ENCODE measurements at regions not wholly inside any gene's neighbourhood (a gene's known extent, or its start where the extent isn't known, plus 50 kb on each side); places are given as distances from the start of the nearest gene placed in this dataset.

- intact Hi-C loops (cut with DNase I; ENCODE audit: low total_unique reads) = no loop called here
- Histone ChIP-seq H3K4me3 (no peak overlapping the region), H3K27ac (no peak overlapping the region), H3K4me1 (no peaks in the 10 kb centered on the region), H3K9me3 (no peaks in the 10 kb centered on the region), H3K27me3 (peaks cover 0 to 4% of the 10 kb centered on the region in 2 donors), H3K36me3 (no peaks in the 10 kb centered on the region)
- DNase-seq (ENCODE audit: low spot score in 2 of 2) = no peak
- TF ChIP-seq POLR2AphosphoS5 (IDR thresholded peaks at IDR 0.05) (no peak), CTCF (IDR thresholded peaks at IDR 0.05) (no peak), POLR2A (IDR thresholded peaks at IDR 0.05) (no peak)
These were observed 53.2 kb upstream of the RBMX start for GRCh38 chrX:136933611-136934145.

- H3K4me1 ChIP-seq = no peaks in the 10 kb centered on the region
- TF ChIP-seq POLR2AphosphoS5 (IDR thresholded peaks at IDR 0.05) (no peak), POLR2A (IDR thresholded peaks at IDR 0.05) (no peak), CTCF (IDR thresholded peaks at IDR 0.05) (no peak)
- H3K27me3 ChIP-seq = peaks cover 0 to 4% of the 10 kb centered on the region in 2 donors
- H3K27ac ChIP-seq = no peak overlapping the region
- intact Hi-C loops (cut with DNase I; ENCODE audit: low total_unique reads) = no loop called here
- DNase-seq (ENCODE audit: low spot score in 2 of 2) = no peak
- no peaks in the 10 kb centered on the region for H3K36me3 ChIP-seq
- no peaks in the 10 kb centered on the region for H3K9me3 ChIP-seq
- no peak overlapping the region for H3K4me3 ChIP-seq
These were observed 51.1 kb upstream of the RBMX start for GRCh38 chrX:136931661-136932060.
